HUES64 (cell line): ENCODE measurements at regions not wholly inside any gene's neighbourhood (a gene's known extent, or its start where the extent isn't known, plus 50 kb on each side); places are given as distances from the start of the nearest gene placed in this dataset.
"Not testable (repeated sequence)": the region's sequence is repeated elsewhere in the genome, so short reads cannot be mapped to it uniquely, and the experiment has no call there.

Experiments
- H3K27ac ChIP-seq: 2 replicates; pipeline ENCODE4 v1.7.0; 2013; ENCODE audit warnings: low read depth, low read length, inconsistent platforms
- H3K27me3 ChIP-seq: 2 replicates; pipeline ENCODE4 v1.6.1; 2013; ENCODE audit warnings: mild to moderate bottlenecking, low read length; ENCODE audit not compliant: insufficient read depth
- H3K36me3 ChIP-seq: 2 replicates; pipeline ENCODE4 v1.6.1; 2013; ENCODE audit warnings: mild to moderate bottlenecking, low read length; ENCODE audit not compliant: insufficient read depth
- H3K4me1 ChIP-seq: 2 replicates; pipeline ENCODE4 v1.6.1; 2013; ENCODE audit warnings: mild to moderate bottlenecking, low read length, moderate library complexity; ENCODE audit not compliant: insufficient read depth
- H3K4me3 ChIP-seq: 2 replicates; pipeline ENCODE4 v1.5.1; 2013; ENCODE audit warnings: mild to moderate bottlenecking, low read length, moderate library complexity
- H3K9ac ChIP-seq: 2 replicates; pipeline ENCODE4 v1.6.1; 2013; ENCODE audit warnings: mild to moderate bottlenecking, low read depth, low read length
- H3K9me3 ChIP-seq: 2 replicates; pipeline ENCODE4 v1.6.1; 2013; ENCODE audit warnings: low read depth, low read length; ENCODE audit not compliant: insufficient read depth
- WGBS: fragments of 150-250, 120-280 bp; methylation state at CpG from one replicate; pipeline ENCODE4 v1.1.7; 2013; ENCODE audit warnings: missing lambda C conversion rate; 5-methylcytosine and 5-hydroxymethylcytosine counted together

DNA sequence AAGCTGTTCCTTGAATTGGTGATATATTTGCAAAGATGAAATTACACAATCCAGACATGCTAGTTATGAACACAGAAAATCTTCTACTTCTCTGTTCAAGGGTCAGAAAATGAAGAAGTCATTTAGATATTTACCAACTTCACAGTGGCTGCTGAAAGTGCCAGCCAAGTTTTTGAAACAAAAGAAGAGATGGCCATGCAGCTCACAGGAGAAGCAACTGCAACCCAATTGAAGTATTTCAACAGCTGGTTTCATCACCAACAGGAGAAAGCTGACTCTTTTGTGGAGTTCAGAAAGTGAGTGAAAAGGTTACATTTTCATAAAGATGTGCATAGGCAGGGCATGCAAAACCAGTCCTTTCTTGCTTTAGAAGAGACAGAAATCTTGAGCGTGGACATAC is 70.1 kb upstream of the LSM6 start:
- no peak overlapping the region for H3K27ac ChIP-seq
- H3K9ac ChIP-seq, result no peak overlapping the region
- H3K36me3 ChIP-seq, result no peaks in the 10 kb centered on the region
- no peak overlapping the region for H3K4me3 ChIP-seq
- no peaks in the 10 kb centered on the region for H3K27me3 ChIP-seq
- WGBS, result 98% methylated on average over 1 of the region's 1 CpG
- no peaks in the 10 kb centered on the region for H3K4me1 ChIP-seq
- H3K9me3 ChIP-seq, result no peaks in the 10 kb centered on the region

DNA sequence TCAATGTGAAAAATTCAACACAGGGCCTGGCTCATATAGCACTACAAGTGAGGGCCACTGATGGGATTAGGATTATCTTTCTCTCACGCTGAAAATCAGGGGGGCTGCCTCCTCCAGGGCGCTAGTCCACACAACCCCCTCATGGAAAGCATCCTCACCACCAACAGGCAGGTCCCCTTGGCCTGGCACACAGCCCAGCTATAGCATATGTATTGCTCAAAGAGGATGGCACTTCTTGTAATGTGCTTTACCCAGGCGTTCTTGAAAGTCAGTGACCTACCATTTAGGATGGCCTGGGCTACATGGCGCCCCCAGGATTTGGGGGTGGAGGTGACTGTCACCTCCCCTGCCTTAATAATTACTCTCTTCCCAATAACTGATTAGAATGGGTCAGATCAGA is 71.0 kb upstream of the LSM6 start:
- Histone ChIP-seq H3K36me3 (no peaks in the 10 kb centered on the region), H3K4me3 (no peak overlapping the region), H3K27ac (no peak overlapping the region), H3K9me3 (no peaks in the 10 kb centered on the region), H3K27me3 (no peaks in the 10 kb centered on the region), H3K9ac (no peak overlapping the region), H3K4me1 (no peaks in the 10 kb centered on the region)
- WGBS, result 94% methylated on average over 4 of the region's 4 CpGs

DNA sequence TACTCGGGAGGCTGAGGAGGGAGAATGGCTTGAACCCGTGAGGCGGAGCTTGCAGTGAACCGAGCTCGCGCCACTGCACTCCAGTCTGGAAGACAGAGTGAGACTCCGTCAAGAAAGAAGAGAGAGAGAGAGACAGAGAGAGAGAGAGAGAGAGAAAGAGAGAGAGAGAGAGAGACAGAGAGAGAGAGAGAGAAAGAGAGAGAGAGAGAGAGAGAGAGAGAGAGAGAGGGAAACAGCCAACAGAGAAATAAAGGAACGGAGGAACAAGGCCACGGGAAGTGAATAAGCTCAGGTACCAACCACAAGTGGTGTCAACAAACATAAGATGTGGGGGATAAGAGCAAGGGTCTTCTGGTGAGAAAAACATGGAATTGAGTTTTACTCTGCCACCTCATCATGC is 71.5 kb upstream of the LSM6 start:
- H3K4me3 ChIP-seq, H3K36me3 ChIP-seq, H3K9ac ChIP-seq, H3K4me1 ChIP-seq, H3K27me3 ChIP-seq, H3K27ac ChIP-seq, H3K9me3 ChIP-seq: not testable (repeated sequence)
- 93% methylated on average over 9 of the region's 9 CpGs for WGBS

DNA sequence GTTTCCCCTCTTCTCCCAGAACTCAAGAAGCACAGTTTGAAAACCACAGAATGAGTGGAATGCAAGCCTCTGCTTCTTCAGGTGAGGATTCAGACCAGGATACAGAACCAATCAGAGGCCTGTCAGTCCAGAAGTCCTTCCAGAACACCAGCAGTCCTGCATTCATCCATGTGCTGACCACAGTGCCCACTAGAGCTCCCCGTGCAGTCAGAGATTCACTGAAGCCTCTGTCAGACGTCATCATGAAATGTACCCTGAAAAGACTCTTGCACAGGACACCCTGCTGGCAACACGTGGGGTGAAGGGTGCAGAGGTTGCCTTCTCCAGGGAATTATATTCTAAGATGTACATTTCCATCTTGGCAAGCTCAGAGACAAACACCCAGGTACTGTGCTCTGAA is 75.9 kb upstream of the LSM6 start:
- WGBS, result 92% methylated on average over 3 of the region's 3 CpGs
- H3K4me1 ChIP-seq, result no peaks in the 10 kb centered on the region
- H3K9ac ChIP-seq, result no peak overlapping the region
- no peaks in the 10 kb centered on the region for H3K9me3 ChIP-seq
- no peaks in the 10 kb centered on the region for H3K36me3 ChIP-seq
- H3K4me3 ChIP-seq, result no peak overlapping the region
- no peaks in the 10 kb centered on the region for H3K27me3 ChIP-seq
- H3K27ac ChIP-seq, result no peak overlapping the region

DNA sequence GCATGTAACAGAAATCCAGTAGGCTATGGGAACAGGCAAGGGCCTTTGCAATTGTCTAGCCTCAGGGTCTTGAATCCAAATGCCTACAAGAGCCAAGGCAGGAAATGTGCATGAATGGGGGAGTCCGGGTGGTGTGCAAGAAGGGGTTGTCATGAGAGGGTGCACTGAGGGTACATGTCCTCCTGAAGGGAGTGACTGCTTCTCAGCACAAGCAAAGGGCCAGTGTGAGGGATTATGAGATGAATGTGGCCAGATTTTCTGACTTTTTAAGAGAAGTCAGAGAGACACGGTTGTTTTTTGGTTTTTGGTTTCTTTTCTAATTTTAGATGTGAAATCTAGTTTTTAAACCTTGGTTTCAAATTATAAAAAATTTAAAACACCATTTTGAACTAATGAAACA is 76.5 kb upstream of the LSM6 start:
- 94% methylated on average over 2 of the region's 2 CpGs for WGBS
- no peak overlapping the region for H3K27ac ChIP-seq
- no peak overlapping the region for H3K9ac ChIP-seq

DNA sequence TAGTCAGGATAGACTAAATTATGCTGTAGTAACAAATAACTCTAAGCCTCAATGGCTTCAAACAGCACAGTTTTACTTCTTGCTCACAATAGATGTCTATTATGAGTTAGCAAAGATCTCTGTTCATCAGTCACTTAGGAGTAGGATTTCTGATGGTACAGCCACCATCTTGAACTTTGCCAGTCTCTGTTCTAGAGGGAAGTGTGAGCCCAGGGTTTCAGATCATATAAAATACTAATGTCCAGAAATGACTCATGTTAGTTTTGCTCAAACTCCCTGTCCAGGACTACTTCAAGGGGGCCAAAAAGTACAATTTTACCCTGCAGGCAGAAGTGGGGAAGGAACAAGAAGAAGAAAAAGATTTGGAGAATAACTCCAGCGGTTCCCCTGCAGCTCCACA is 77.1 kb upstream of the LSM6 start:
- Histone ChIP-seq H3K36me3 (no peaks in the 10 kb centered on the region), H3K9me3 (no peaks in the 10 kb centered on the region), H3K27me3 (no peaks in the 10 kb centered on the region), H3K9ac (no peak overlapping the region), H3K27ac (no peak overlapping the region), H3K4me3 (no peak overlapping the region), H3K4me1 (no peaks in the 10 kb centered on the region)
- 93% methylated on average over 1 of the region's 1 CpG for WGBS

More for the DNA sequence above, 76.5 kb upstream of the LSM6 start:
- Histone ChIP-seq H3K4me3 (no peak overlapping the region), H3K36me3 (no peaks in the 10 kb centered on the region), H3K4me1 (no peaks in the 10 kb centered on the region), H3K9me3 (no peaks in the 10 kb centered on the region), H3K27me3 (no peaks in the 10 kb centered on the region)

DNA sequence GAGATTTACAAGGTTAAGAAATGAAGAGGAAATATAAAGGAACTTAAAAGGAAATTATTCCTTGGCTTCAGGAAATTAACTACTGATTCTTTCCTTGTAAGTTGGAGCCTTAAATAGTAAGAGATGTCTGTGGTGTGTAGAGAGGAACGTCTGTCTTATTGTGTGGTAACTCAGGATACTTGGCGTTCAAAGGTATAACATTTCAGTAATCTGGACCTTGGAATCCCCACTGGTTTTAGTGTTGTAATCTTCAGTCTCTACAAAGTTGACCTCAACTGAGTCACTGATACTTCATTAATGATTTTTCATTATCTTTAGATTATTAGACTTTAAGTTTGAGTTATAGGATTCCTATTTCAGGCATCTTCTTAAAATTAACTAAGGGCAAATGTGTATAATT is 79.1 kb upstream of the LSM6 start:
- no peak overlapping the region for H3K9ac ChIP-seq
- no peak overlapping the region for H3K27ac ChIP-seq
- WGBS, result 90% methylated on average over 2 of the region's 2 CpGs
- no peaks in the 10 kb centered on the region for H3K36me3 ChIP-seq
- H3K4me3 ChIP-seq, result no peak overlapping the region
- no peaks in the 10 kb centered on the region for H3K27me3 ChIP-seq
- no peaks in the 10 kb centered on the region for H3K4me1 ChIP-seq
- no peaks in the 10 kb centered on the region for H3K9me3 ChIP-seq

DNA sequence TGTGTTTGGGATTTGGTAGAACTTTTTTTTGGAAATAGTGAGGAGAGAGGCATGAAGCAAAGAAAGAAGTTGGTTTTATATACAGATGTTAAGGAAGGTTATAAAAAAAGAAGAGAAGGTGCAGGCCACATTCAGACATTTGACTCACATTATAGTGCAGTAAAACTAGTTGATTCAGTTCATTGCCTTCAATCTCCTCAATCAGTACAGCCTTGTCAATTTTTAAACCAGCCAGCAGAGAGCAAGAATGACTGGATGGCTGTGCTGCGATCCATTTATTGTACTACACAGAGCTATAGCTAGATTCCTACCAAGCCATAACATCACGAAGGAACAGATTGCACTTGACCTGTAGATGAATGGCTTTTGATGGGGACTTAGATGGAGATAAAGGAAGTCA is 79.7 kb upstream of the LSM6 start:
- no peaks in the 10 kb centered on the region for H3K9me3 ChIP-seq
- no peaks in the 10 kb centered on the region for H3K4me1 ChIP-seq
- H3K27ac ChIP-seq, result no peak overlapping the region
- no peaks in the 10 kb centered on the region for H3K36me3 ChIP-seq
- no peaks in the 10 kb centered on the region for H3K27me3 ChIP-seq
- 97% methylated on average over 2 of the region's 2 CpGs for WGBS
- H3K9ac ChIP-seq, result no peak overlapping the region
- H3K4me3 ChIP-seq, result no peak overlapping the region

DNA sequence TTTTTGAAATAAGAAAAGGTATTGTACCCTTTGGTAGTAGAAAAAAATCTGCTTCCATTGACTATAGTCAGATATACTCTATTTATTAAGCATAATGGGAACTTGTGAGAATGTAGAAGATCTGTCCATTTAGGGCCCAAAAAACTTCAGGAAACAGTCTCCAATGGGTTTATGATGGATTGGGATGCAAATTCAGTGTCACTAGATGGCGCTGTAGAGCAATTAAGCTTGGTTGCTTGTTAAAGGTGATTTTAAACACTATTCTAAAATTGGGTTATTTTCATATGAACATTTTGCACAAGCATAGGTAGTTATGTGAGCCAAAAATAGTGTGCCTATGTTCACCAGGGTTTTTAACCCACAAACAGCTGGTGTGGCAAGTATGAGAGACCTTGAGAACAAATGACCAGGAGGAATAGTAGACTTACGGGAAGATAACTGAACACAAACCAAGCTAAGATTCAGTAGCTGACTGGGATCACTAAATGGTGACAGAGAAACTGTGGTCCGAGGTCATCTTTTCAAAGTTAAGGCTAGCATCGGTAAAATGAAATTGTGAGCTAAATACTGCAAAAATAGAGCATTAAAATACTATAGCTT is 80.3 kb upstream of the LSM6 start:
- Histone ChIP-seq H3K27ac (no peak overlapping the region), H3K9me3 (no peaks in the 10 kb centered on the region), H3K4me3 (no peak overlapping the region), H3K36me3 (no peaks in the 10 kb centered on the region), H3K4me1 (no peaks in the 10 kb centered on the region), H3K27me3 (no peaks in the 10 kb centered on the region), H3K9ac (no peak overlapping the region)
- WGBS, result 56% methylated on average over 4 of the region's 4 CpGs

DNA sequence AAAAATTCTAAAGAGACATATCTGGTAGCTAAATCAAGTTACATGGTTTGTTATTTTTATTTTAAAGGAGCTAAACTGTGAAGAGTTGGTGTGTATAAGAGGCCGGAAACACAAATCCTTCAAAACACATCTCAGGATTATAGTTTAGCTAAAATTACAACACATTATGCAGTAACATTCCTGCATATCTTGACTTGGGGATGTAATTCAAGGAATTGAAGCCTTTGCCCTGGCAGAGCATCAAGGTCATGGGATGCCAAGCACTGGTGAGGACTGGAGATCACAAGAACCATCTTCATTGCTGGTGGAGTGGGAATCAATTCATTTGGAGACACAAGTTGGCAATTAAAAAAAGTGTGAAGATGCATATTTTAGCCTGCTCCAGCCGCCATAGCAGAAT is 86.8 kb upstream of the LSM6 start:
- WGBS, result 80% methylated on average over 1 of the region's 2 CpGs
- H3K4me1 ChIP-seq, result no peaks in the 10 kb centered on the region
- no peaks in the 10 kb centered on the region for H3K36me3 ChIP-seq

DNA sequence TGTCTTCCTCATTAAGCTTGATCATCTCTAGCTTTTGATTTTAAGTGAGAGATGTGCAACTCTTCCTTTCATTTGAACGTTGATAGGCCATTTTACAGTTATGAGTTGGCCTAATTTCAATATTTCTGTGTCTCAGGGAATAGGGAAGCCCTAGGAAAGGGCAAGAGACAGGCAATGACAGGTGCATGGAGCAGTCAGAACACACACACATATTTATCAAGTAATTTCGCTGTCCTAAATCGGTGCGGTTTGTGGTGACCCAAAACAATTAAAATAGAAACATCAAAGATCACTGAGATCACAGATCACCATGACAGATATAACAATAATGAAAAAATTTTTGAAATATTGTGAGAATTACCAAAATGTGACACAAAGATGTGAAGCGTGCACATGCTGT is 87.7 kb upstream of the LSM6 start:
- H3K4me3 ChIP-seq, result no peak overlapping the region

More for the DNA sequence above, 86.8 kb upstream of the LSM6 start:
- Histone ChIP-seq H3K4me3 (no peak overlapping the region), H3K27me3 (no peaks in the 10 kb centered on the region), H3K9me3 (no peaks in the 10 kb centered on the region), H3K9ac (no peak overlapping the region), H3K27ac (no peak overlapping the region)

DNA sequence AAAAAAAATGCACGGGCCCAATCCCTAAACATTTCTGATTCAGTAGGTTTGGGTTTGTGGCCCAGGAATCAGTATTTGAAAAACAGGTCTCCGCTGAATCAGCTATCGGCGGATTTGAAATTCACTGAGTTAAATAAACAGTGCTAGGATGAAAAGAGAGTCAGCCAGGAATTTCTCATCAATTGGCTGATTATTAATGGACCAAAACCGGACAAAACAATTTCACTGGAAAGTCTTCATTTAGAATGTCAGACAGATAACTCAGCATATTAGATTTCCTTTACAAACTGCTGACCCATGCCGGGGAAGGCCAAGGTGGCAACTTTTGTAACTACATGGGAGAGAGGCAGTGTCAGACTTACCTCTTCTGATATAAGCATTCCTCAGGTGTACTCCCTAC is 99.4 kb upstream of the LSM6 start:
- H3K27me3 ChIP-seq, result no peaks in the 10 kb centered on the region
- H3K9ac ChIP-seq, result no peak overlapping the region
- H3K9me3 ChIP-seq, result no peaks in the 10 kb centered on the region
- no peak overlapping the region for H3K4me3 ChIP-seq
- H3K4me1 ChIP-seq, result no peaks in the 10 kb centered on the region
- H3K36me3 ChIP-seq, result no peaks in the 10 kb centered on the region
- no peak overlapping the region for H3K27ac ChIP-seq
- 95% methylated on average over 6 of the region's 6 CpGs for WGBS

More for the DNA sequence above, 87.7 kb upstream of the LSM6 start:
- Histone ChIP-seq H3K27me3 (no peaks in the 10 kb centered on the region), H3K36me3 (no peaks in the 10 kb centered on the region), H3K4me1 (no peaks in the 10 kb centered on the region), H3K27ac (no peak overlapping the region), H3K9ac (no peak overlapping the region), H3K9me3 (no peaks in the 10 kb centered on the region)
- WGBS, result 90% methylated on average over 5 of the region's 5 CpGs
